HUES48 (cell line): ENCODE measurements at regions not wholly inside any gene's neighbourhood (a gene's known extent, or its start where the extent isn't known, plus 50 kb on each side); places are given as distances from the start of the nearest gene placed in this dataset.

ENCODE experiments used
- H3K27ac ChIP-seq: one replicate; pipeline ENCODE4 v1.7.0; 2013; ENCODE audit warnings: low read depth, low read length, inconsistent platforms
- H3K27me3 ChIP-seq: 2 replicates; pipeline ENCODE4 v1.6.1; 2013; ENCODE audit warnings: mild to moderate bottlenecking, low read length; ENCODE audit not compliant: control insufficient read depth, insufficient read depth
- H3K36me3 ChIP-seq: 2 replicates; pipeline ENCODE4 v1.6.1; 2013; ENCODE audit warnings: low read length; ENCODE audit not compliant: control insufficient read depth, insufficient read depth
- H3K4me1 ChIP-seq: 2 replicates; pipeline ENCODE4 v1.6.1; 2013; ENCODE audit warnings: mild to moderate bottlenecking, low read length; ENCODE audit not compliant: control insufficient read depth, insufficient read depth
- H3K4me3 ChIP-seq: 2 replicates; pipeline ENCODE4 v1.5.1; 2013; ENCODE audit warnings: mild to moderate bottlenecking, low read depth, low read length
- H3K9ac ChIP-seq: 2 replicates; pipeline ENCODE4 v1.6.1; 2013; ENCODE audit warnings: mild to moderate bottlenecking, low read depth, low read length, moderate library complexity
- H3K9me3 ChIP-seq: 2 replicates; pipeline ENCODE4 v1.6.1; 2013; ENCODE audit warnings: low read length; ENCODE audit not compliant: control insufficient read depth, insufficient read depth

GRCh38 chr15:62844564-62845240 is 197.8 kb upstream of the TPM1 start:
- no peak overlapping the region for H3K27ac ChIP-seq
- H3K4me3 ChIP-seq = no peak overlapping the region
- no peaks in the 10 kb centered on the region for H3K9me3 ChIP-seq
- peaks cover 28% of the 10 kb centered on the region for H3K4me1 ChIP-seq
- H3K27me3 ChIP-seq = no peaks in the 10 kb centered on the region
- no peak overlapping the region for H3K9ac ChIP-seq
- H3K36me3 ChIP-seq = peaks cover 6% of the 10 kb centered on the region; the same call in 1 of the 2 replicates

GRCh38 chr15:62845241-62846126 is 197.1 kb upstream of the TPM1 start:
- Histone ChIP-seq H3K4me3 (no peak overlapping the region), H3K27me3 (no peaks in the 10 kb centered on the region), H3K9ac (no peak overlapping the region), H3K9me3 (no peaks in the 10 kb centered on the region), H3K36me3 (0 out of 2 replicates have a peak, but pooled peaks cover 4% of the 10 kb centered on the region), H3K4me1 (peaks cover 34% of the 10 kb centered on the region), H3K27ac (no peak overlapping the region)

- no peak overlapping the region for H3K27ac ChIP-seq
- H3K4me1 ChIP-seq = peaks cover 42% of the 10 kb centered on the region
- H3K4me3 ChIP-seq = no peak overlapping the region
- H3K9ac ChIP-seq = no peak overlapping the region
- no peaks in the 10 kb centered on the region for H3K9me3 ChIP-seq
- no peaks in the 10 kb centered on the region for H3K27me3 ChIP-seq
- no peaks in the 10 kb centered on the region for H3K36me3 ChIP-seq
These were observed 196.3 kb upstream of the TPM1 start for GRCh38 chr15:62846131-62846804.

- Histone ChIP-seq H3K27ac (no peak overlapping the region), H3K27me3 (no peaks in the 10 kb centered on the region), H3K9me3 (no peaks in the 10 kb centered on the region), H3K36me3 (no peaks in the 10 kb centered on the region), H3K9ac (no peak overlapping the region), H3K4me3 (no peak overlapping the region), H3K4me1 (peaks cover 43% of the 10 kb centered on the region)
These were observed 195.6 kb upstream of the TPM1 start for GRCh38 chr15:62846805-62847495.

- no peak overlapping the region for H3K4me3 ChIP-seq
- no peaks in the 10 kb centered on the region for H3K9me3 ChIP-seq
- H3K9ac ChIP-seq = no peak overlapping the region
- H3K36me3 ChIP-seq = no peaks in the 10 kb centered on the region
- peaks cover 43% of the 10 kb centered on the region for H3K4me1 ChIP-seq
- H3K27me3 ChIP-seq = no peaks in the 10 kb centered on the region
- peak overlapping the region; percentile 91 for H3K27ac ChIP-seq
These were observed 194.6 kb upstream of the TPM1 start for GRCh38 chr15:62847900-62848489.

- Histone ChIP-seq H3K4me1 (peaks cover 47% of the 10 kb centered on the region), H3K9ac (no peak overlapping the region), H3K9me3 (no peaks in the 10 kb centered on the region), H3K27ac (peak overlapping the region; percentile 91), H3K27me3 (no peaks in the 10 kb centered on the region), H3K4me3 (no peak overlapping the region), H3K36me3 (no peaks in the 10 kb centered on the region)
These were observed 193.9 kb upstream of the TPM1 start for GRCh38 chr15:62848632-62849050.

GRCh38 chr15:62849316-62850106 is 193.0 kb upstream of the TPM1 start:
- Histone ChIP-seq H3K9ac (no peak overlapping the region), H3K4me3 (peak overlapping the region; percentile 12), H3K36me3 (no peaks in the 10 kb centered on the region), H3K27me3 (no peaks in the 10 kb centered on the region), H3K27ac (peak overlapping the region; percentile 91), H3K9me3 (no peaks in the 10 kb centered on the region), H3K4me1 (peaks cover 52% of the 10 kb centered on the region)

- Histone ChIP-seq H3K4me1 (peaks cover 45% of the 10 kb centered on the region), H3K9me3 (no peaks in the 10 kb centered on the region), H3K36me3 (no peaks in the 10 kb centered on the region), H3K27ac (peak overlapping the region; percentile 80), H3K9ac (peak overlapping the region; percentile 17), H3K27me3 (no peaks in the 10 kb centered on the region), H3K4me3 (no peak overlapping the region)
These were observed 192.2 kb upstream of the TPM1 start for GRCh38 chr15:62850318-62850717.

GRCh38 chr15:62850791-62851291 is 191.7 kb upstream of the TPM1 start:
- peak overlapping the region; percentile 1; the same call in 1 of the 2 replicates for H3K9ac ChIP-seq
- peak overlapping the region; percentile 80 for H3K27ac ChIP-seq
- no peaks in the 10 kb centered on the region for H3K36me3 ChIP-seq
- H3K4me1 ChIP-seq = peaks cover 40% of the 10 kb centered on the region
- H3K9me3 ChIP-seq = no peaks in the 10 kb centered on the region
- no peaks in the 10 kb centered on the region for H3K27me3 ChIP-seq
- H3K4me3 ChIP-seq = no peak overlapping the region
